ENCODE measurements at regions not wholly inside any gene's neighbourhood (a gene's known extent, or its start where the extent isn't known, plus 50 kb on each side); places are given as distances from the start of the nearest gene placed in this dataset.
A peak's percentile ranks its signal among the peaks of the same experiment; 100 is the strongest.

GRCh38 chr6:74604279-74604678, 601.6 kb downstream of the COL12A1 start:
- no peak for DNase-seq (ENCODE audit: low read depth)
- H3K4me3 ChIP-seq (ENCODE audit: low read depth, low read length): no peak overlapping the region
- TF ChIP-seq CTCF (IDR thresholded peaks at IDR 0.05; ENCODE audit: control insufficient read depth, extremely low read depth, insufficient read depth): no peak

GRCh38 chr6:74603322-74604076, 602.4 kb downstream of the COL12A1 start:
- no peak for TF ChIP-seq CTCF (IDR thresholded peaks at IDR 0.05; ENCODE audit: control insufficient read depth, extremely low read depth, insufficient read depth)
- H3K4me3 ChIP-seq (ENCODE audit: low read depth, low read length): no peak overlapping the region
- DNase-seq (ENCODE audit: low read depth): no peak

- TF ChIP-seq CTCF (IDR thresholded peaks at IDR 0.05; ENCODE audit: control insufficient read depth, extremely low read depth, insufficient read depth): no peak
Observed at GRCh38 chr6:74602206-74602605, 603.6 kb downstream of the COL12A1 start.

GRCh38 chr6:74598462-74599393, 607.1 kb downstream of the COL12A1 start:
- peak; percentile 82 for DNase-seq (ENCODE audit: low read depth)
- no peak overlapping the region for H3K4me3 ChIP-seq (ENCODE audit: low read depth, low read length)
- no peak for TF ChIP-seq CTCF (IDR thresholded peaks at IDR 0.05; ENCODE audit: control insufficient read depth, extremely low read depth, insufficient read depth)

More at GRCh38 chr6:74602206-74602605, 603.6 kb downstream of the COL12A1 start:
- DNase-seq (ENCODE audit: low read depth): no peak
- no peak overlapping the region for H3K4me3 ChIP-seq (ENCODE audit: low read depth, low read length)

- DNase-seq (ENCODE audit: low read depth): no peak
- TF ChIP-seq CTCF (IDR thresholded peaks at IDR 0.05; ENCODE audit: control insufficient read depth, extremely low read depth, insufficient read depth): no peak
- H3K4me3 ChIP-seq (ENCODE audit: low read depth, low read length): no peak overlapping the region
Observed at GRCh38 chr6:74597840-74598239, 608.0 kb downstream of the COL12A1 start.

- no peak overlapping the region for H3K4me3 ChIP-seq (ENCODE audit: low read depth, low read length)
- DNase-seq (ENCODE audit: low read depth): no peak
- no peak for TF ChIP-seq CTCF (IDR thresholded peaks at IDR 0.05; ENCODE audit: control insufficient read depth, extremely low read depth, insufficient read depth)
Observed at GRCh38 chr6:74597266-74597665, 608.6 kb downstream of the COL12A1 start.
